GM06990 (cell line): ENCODE measurements at regions not wholly inside any gene's neighbourhood (a gene's known extent, or its start where the extent isn't known, plus 50 kb on each side); places are given as distances from the start of the nearest gene placed in this dataset.

Source experiments
- DNase-seq: peaks from one replicate; pipeline ENCODE4 v3.0.0-alpha.2; 2011; ENCODE audit not compliant: insufficient read length; ENCODE audit errors: extremely low read depth
- H3K27me3 ChIP-seq: replicated peaks from 2 replicates; pipeline ENCODE4 v1.6.0; 2011; ENCODE audit warnings: low read length; ENCODE audit not compliant: control insufficient read depth, insufficient read depth
- H3K36me3 ChIP-seq: 2 replicates; pipeline ENCODE4 v1.5.1; 2011; ENCODE audit warnings: low read length; ENCODE audit not compliant: control insufficient read depth, insufficient read depth
- H3K4me3 ChIP-seq: replicated peaks from 2 replicates; pipeline ENCODE4 v1.5.1; 2011; ENCODE audit warnings: low read depth, mild to moderate bottlenecking, control low read depth, low read length
- CTCF ChIP-seq: IDR thresholded peaks from 2 replicates; pipeline ENCODE4 v1.5.1; 2011; ENCODE audit warnings: low read length, control low read depth, mild to moderate bottlenecking, inconsistent platforms; ENCODE audit not compliant: insufficient read depth, poor library complexity, severe bottlenecking

GRCh38 chr15:61682891-61683735 is 377.1 kb downstream of the VPS13C start:
- Histone ChIP-seq H3K27me3 (no peaks in the 10 kb centered on the region; the same call in 1 of the 2 replicates), H3K36me3 (no peaks in the 10 kb centered on the region), H3K4me3 (no peak overlapping the region)
- no peak for DNase-seq
- TF ChIP-seq CTCF: no peak

- Histone ChIP-seq H3K27me3 (no peaks in the 10 kb centered on the region; the same call in 1 of the 2 replicates), H3K36me3 (no peaks in the 10 kb centered on the region), H3K4me3 (no peak overlapping the region)
- no peak for DNase-seq
- no peak for TF ChIP-seq CTCF
These were observed 378.6 kb downstream of the VPS13C start for GRCh38 chr15:61681676-61682075.

GRCh38 chr15:61681038-61681418 is 379.2 kb downstream of the VPS13C start:
- Histone ChIP-seq H3K27me3 (no peaks in the 10 kb centered on the region; the same call in 1 of the 2 replicates), H3K4me3 (no peak overlapping the region), H3K36me3 (no peaks in the 10 kb centered on the region)
- no peak for DNase-seq
- no peak for TF ChIP-seq CTCF

GRCh38 chr15:61680260-61681037 is 379.8 kb downstream of the VPS13C start:
- no peak overlapping the region for H3K4me3 ChIP-seq
- DNase-seq: no peak
- no peak for TF ChIP-seq CTCF

GRCh38 chr15:61671736-61672135 is 388.5 kb downstream of the VPS13C start:
- no peaks in the 10 kb centered on the region for H3K36me3 ChIP-seq

More at GRCh38 chr15:61680260-61681037, 379.8 kb downstream of the VPS13C start:
- no peaks in the 10 kb centered on the region for H3K36me3 ChIP-seq
- H3K27me3 ChIP-seq: no peaks in the 10 kb centered on the region

More at GRCh38 chr15:61671736-61672135, 388.5 kb downstream of the VPS13C start:
- no peak overlapping the region for H3K4me3 ChIP-seq
- TF ChIP-seq CTCF: no peak
- H3K27me3 ChIP-seq: no peaks in the 10 kb centered on the region
- DNase-seq: no peak
